ENCODE measurements at regions not wholly inside any gene's neighbourhood (a gene's known extent, or its start where the extent isn't known, plus 50 kb on each side); places are given as distances from the start of the nearest gene placed in this dataset.
"Not testable (repeated sequence)": the region's sequence is repeated elsewhere in the genome, so short reads cannot be mapped to it uniquely, and the experiment has no call there.

GRCh38 chr5:119757276-119757675 lies 127.9 kb downstream of the FAM170A start:
- Histone ChIP-seq H3K27ac (no peak overlapping the region), H3K36me3 (no peaks in the 10 kb centered on the region), H3K27me3 (replicated peaks; ENCODE audit: insufficient read depth) (no peaks in the 10 kb centered on the region), H3K9me3 (no peaks in the 10 kb centered on the region), H3K4me3 (no peak overlapping the region), H3K4me1 (ENCODE audit: control insufficient read depth in 1 of 2, low read depth in 2 of 2) (no peaks in the 10 kb centered on the region)
- no peak for DNase-seq (ENCODE audit: low spot score)
- ATAC-seq (ENCODE audit: insufficient number of reproducible peaks, low FRiP score, low read depth): no peak
- TF ChIP-seq CTCF (IDR thresholded peaks at IDR 0.05): no peak

- H3K36me3 ChIP-seq; ATAC-seq (ENCODE audit: insufficient number of reproducible peaks, low FRiP score, low read depth); H3K27ac ChIP-seq; H3K27me3 ChIP-seq (replicated peaks; ENCODE audit: insufficient read depth); H3K4me3 ChIP-seq; DNase-seq (ENCODE audit: low spot score); H3K9me3 ChIP-seq; H3K4me1 ChIP-seq (ENCODE audit: control insufficient read depth in 1 of 2, low read depth in 2 of 2): not testable (repeated sequence)
Measured at GRCh38 chr5:119769695-119770693, 140.6 kb downstream of the FAM170A start.

GRCh38 chr5:119780145-119780544 lies 150.8 kb downstream of the FAM170A start:
- H3K36me3 ChIP-seq; H3K9me3 ChIP-seq; H3K4me1 ChIP-seq (ENCODE audit: control insufficient read depth in 1 of 2, low read depth in 2 of 2); DNase-seq (ENCODE audit: low spot score); H3K27me3 ChIP-seq (replicated peaks; ENCODE audit: insufficient read depth); H3K4me3 ChIP-seq; H3K27ac ChIP-seq; ATAC-seq (ENCODE audit: insufficient number of reproducible peaks, low FRiP score, low read depth): not testable (repeated sequence)

GRCh38 chr5:119785057-119785456 lies 155.7 kb downstream of the FAM170A start:
- H3K4me3 ChIP-seq: no peak overlapping the region
- DNase-seq (ENCODE audit: low spot score): no peak
- H3K27me3 ChIP-seq (replicated peaks; ENCODE audit: insufficient read depth): no peaks in the 10 kb centered on the region
- H3K4me1 ChIP-seq (ENCODE audit: control insufficient read depth in 1 of 2, low read depth in 2 of 2): peaks cover 6 to 24% of the 10 kb centered on the region in 2 donors
- no peak for ATAC-seq (ENCODE audit: insufficient number of reproducible peaks, low FRiP score, low read depth)
- no peaks in the 10 kb centered on the region for H3K36me3 ChIP-seq
- no peak for TF ChIP-seq CTCF (IDR thresholded peaks at IDR 0.05)
- no peaks in the 10 kb centered on the region for H3K9me3 ChIP-seq
- H3K27ac ChIP-seq: peak overlapping the region in 1 of 2 donors; percentile 18

- no peak for TF ChIP-seq CTCF (IDR thresholded peaks at IDR 0.05)
- Histone ChIP-seq H3K4me3 (no peak overlapping the region), H3K27me3 (replicated peaks; ENCODE audit: insufficient read depth) (no peaks in the 10 kb centered on the region), H3K27ac (no peak overlapping the region), H3K4me1 (ENCODE audit: control insufficient read depth in 1 of 2, low read depth in 2 of 2) (peaks cover 6 to 24% of the 10 kb centered on the region in 2 donors), H3K9me3 (no peaks in the 10 kb centered on the region), H3K36me3 (no peaks in the 10 kb centered on the region)
- no peak for DNase-seq (ENCODE audit: low spot score)
- no peak for ATAC-seq (ENCODE audit: insufficient number of reproducible peaks, low FRiP score, low read depth)
Measured at GRCh38 chr5:119789406-119790117, 160.2 kb downstream of the FAM170A start.

GRCh38 chr5:119792161-119792799 lies 162.9 kb downstream of the FAM170A start:
- Histone ChIP-seq H3K27ac (no peak overlapping the region), H3K36me3 (no peaks in the 10 kb centered on the region), H3K4me1 (ENCODE audit: control insufficient read depth in 1 of 2, low read depth in 2 of 2) (peaks cover 4 to 11% of the 10 kb centered on the region in 2 donors), H3K4me3 (no peak overlapping the region), H3K9me3 (no peaks in the 10 kb centered on the region), H3K27me3 (replicated peaks; ENCODE audit: insufficient read depth) (no peaks in the 10 kb centered on the region)
- TF ChIP-seq CTCF (IDR thresholded peaks at IDR 0.05): no peak
- DNase-seq (ENCODE audit: low spot score) (no peak), ATAC-seq (ENCODE audit: insufficient number of reproducible peaks, low FRiP score, low read depth) (no peak)
